B cell (primary cell): ENCODE measurements at regions not wholly inside any gene's neighbourhood (a gene's known extent, or its start where the extent isn't known, plus 50 kb on each side); places are given as distances from the start of the nearest gene placed in this dataset.
"Not testable (repeated sequence)": the region's sequence is repeated elsewhere in the genome, so short reads cannot be mapped to it uniquely, and the experiment has no call there.

Experiments
- CTCF ChIP-seq: fragments of 200-600 bp; IDR thresholded peaks from one replicate; pipeline ENCODE4 v1.8.0; 2022; ENCODE audit warnings: antibody characterized with exemption, mild to moderate bottlenecking
- EZH2 ChIP-seq: IDR thresholded peaks from 2 replicates; pipeline ENCODE4 v1.6.1; 2012; ENCODE audit warnings: borderline replicate concordance, low read depth, mild to moderate bottlenecking, moderate library complexity, low read length; ENCODE audit not compliant: insufficient read depth, poor library complexity, severe bottlenecking

- not testable (repeated sequence) for TF ChIP-seq CTCF, EZH2
Measured at GRCh38 chr17:20867938-20868661, 174.7 kb downstream of the USP22 start.
